Left cardiac atrium (tissue), 4 donors: ENCODE measurements at regions not wholly inside any gene's neighbourhood (a gene's known extent, or its start where the extent isn't known, plus 50 kb on each side); places are given as distances from the start of the nearest gene placed in this dataset.
"Not testable (repeated sequence)": the region's sequence is repeated elsewhere in the genome, so short reads cannot be mapped to it uniquely, and the experiment has no call there.

Source experiments
- ATAC-seq, 2 donors: fragments of 200-7000 bp; cut with Tn5 transposase; one replicate each; pipeline ENCODE4 v1.9.1; 2020; ENCODE audit warnings: mild to moderate bottlenecking in 2 of 2, moderate library complexity in 2 of 2
- DNase-seq: peaks from one replicate; pipeline ENCODE4 v3.0.0-alpha.2; 2020
- intact Hi-C, 2 donors: fragments of 100-400 bp; cut with DNase I; formaldehyde crosslinking; loops; one replicate each; pipeline versions ENCODE4 v1.14.1 to v1.15.1; 2022 to 2023
- donor health status: DM: no; HTN: yes; CAD: no.
- donor health status: DM: no; HTN: yes; CAD: no; lungs with severe emphysema.
- donor health status: DM: yes; HTN: yes; CAD: no.
- donor health status: Dilated cardiomyopathy.

- intact Hi-C loops: loop anchor here in 1 of 2 donors (5.0 kb wide), 1 partner anchor 464 kb away; no protein-coding TSS in a partner anchor
- no peak for DNase-seq
- ATAC-seq: no peak
Observed at GRCh38 chr10:27355918-27356573, 115.4 kb upstream of the ACBD5 start.

- peak; percentile 82 to 83 for ATAC-seq
- intact Hi-C loops: loop anchor here in 1 of 2 donors (5.0 kb wide), 1 partner anchor 462 kb away; no protein-coding TSS in a partner anchor
- not testable (repeated sequence) for DNase-seq
Observed at GRCh38 chr10:27354643-27355270, 114.2 kb upstream of the ACBD5 start.

- DNase-seq, intact Hi-C loops: not testable (repeated sequence)
- ATAC-seq: peak; percentile 62 to 77
Observed at GRCh38 chr10:27354100-27354499, 113.5 kb upstream of the ACBD5 start.

GRCh38 chr10:27349987-27350386, 109.4 kb upstream of the ACBD5 start:
- intact Hi-C loops: no loop called here
- ATAC-seq: no peak
- no peak for DNase-seq

- DNase-seq, ATAC-seq, intact Hi-C loops: not testable (repeated sequence)
Observed at GRCh38 chr10:27347827-27348207, 107.2 kb upstream of the ACBD5 start.

GRCh38 chr10:27345455-27345920, 104.9 kb upstream of the ACBD5 start:
- DNase-seq: no peak
- intact Hi-C loops: no loop called here

GRCh38 chr10:27344568-27345454, 104.2 kb upstream of the ACBD5 start:
- DNase-seq (no peak), ATAC-seq (no peak)
- intact Hi-C loops: no loop called here

More at GRCh38 chr10:27345455-27345920, 104.9 kb upstream of the ACBD5 start:
- ATAC-seq: no peak

- intact Hi-C loops: no loop called here
- ATAC-seq (no peak), DNase-seq (no peak)
Observed at GRCh38 chr10:27341001-27341400, 100.4 kb upstream of the ACBD5 start.

GRCh38 chr10:27335246-27335645, 94.6 kb upstream of the ACBD5 start:
- intact Hi-C loops, ATAC-seq, DNase-seq: not testable (repeated sequence)

- no peak for ATAC-seq
- DNase-seq: no peak
Observed at GRCh38 chr10:27330074-27330473, 89.5 kb upstream of the ACBD5 start.

GRCh38 chr10:27328946-27329345, 88.3 kb upstream of the ACBD5 start:
- ATAC-seq: no peak

More at GRCh38 chr10:27330074-27330473, 89.5 kb upstream of the ACBD5 start:
- intact Hi-C loops: no loop called here

GRCh38 chr10:27326748-27327147, 86.2 kb upstream of the ACBD5 start:
- intact Hi-C loops, ATAC-seq, DNase-seq: not testable (repeated sequence)

More at GRCh38 chr10:27328946-27329345, 88.3 kb upstream of the ACBD5 start:
- intact Hi-C loops: no loop called here
- no peak for DNase-seq

- DNase-seq (peak; percentile 86), ATAC-seq (peak; percentile 70 to 95)
- intact Hi-C loops: no loop called here
Observed at GRCh38 chr10:27319752-27320431, 79.3 kb upstream of the ACBD5 start.

- DNase-seq, ATAC-seq, intact Hi-C loops: not testable (repeated sequence)
Observed at GRCh38 chr10:27319139-27319538, 78.5 kb upstream of the ACBD5 start.

- ATAC-seq, intact Hi-C loops, DNase-seq: not testable (repeated sequence)
Observed at GRCh38 chr10:27315082-27315481, 74.5 kb upstream of the ACBD5 start.

- intact Hi-C loops, ATAC-seq, DNase-seq: not testable (repeated sequence)
Observed at GRCh38 chr10:27313586-27313985, 73.0 kb upstream of the ACBD5 start.

- DNase-seq (no peak), ATAC-seq (no peak)
- intact Hi-C loops: no loop called here
Observed at GRCh38 chr10:27312854-27313253, 72.3 kb upstream of the ACBD5 start.

- ATAC-seq, DNase-seq, intact Hi-C loops: not testable (repeated sequence)
Observed at GRCh38 chr10:27311809-27312208, 71.2 kb upstream of the ACBD5 start.

- intact Hi-C loops: not testable (repeated sequence)
- DNase-seq (peak; percentile 31), ATAC-seq (peak in 1 of 2 donors; percentile 49)
Observed at GRCh38 chr10:27298522-27298850, 57.9 kb upstream of the ACBD5 start.
